ENCODE measurements at regions not wholly inside any gene's neighbourhood (a gene's known extent, or its start where the extent isn't known, plus 50 kb on each side); places are given as distances from the start of the nearest gene placed in this dataset.

GRCh38 chr3:13152826-13153710 lies 79.8 kb upstream of the IQSEC1 start:
- Histone ChIP-seq H2BK120ac (ENCODE audit: low read depth, low read length) (no peak overlapping the region), H3K9me3 (ENCODE audit: control insufficient read depth, low read length) (peaks cover 9% of the 10 kb centered on the region), H3K4me2 (ENCODE audit: low read length, poor library complexity, severe bottlenecking) (no peak overlapping the region), H4K8ac (ENCODE audit: low read length) (no peak overlapping the region), H3K14ac (ENCODE audit: low read length in 2 of 2) (no peak overlapping the region), H3K79me1 (replicated peaks; ENCODE audit: low read length, poor library complexity, severe bottlenecking) (no peaks in the 10 kb centered on the region), H2BK15ac (ENCODE audit: low read depth, poor library complexity, severe bottlenecking) (no peak overlapping the region), H4K91ac (ENCODE audit: low read length) (no peak overlapping the region), H3K4me1 (ENCODE audit: control insufficient read depth, insufficient read depth, low read depth, low read length) (no peaks in the 10 kb centered on the region), H3K27me3 (ENCODE audit: control insufficient read depth in 1 of 2, insufficient read depth in 1 of 2, low read length in 2 of 2) (peaks cover 15 to 24% of the 10 kb centered on the region in 2 experiments), H3K4me3 (ENCODE audit: insufficient read depth in 1 of 2, low read depth in 1 of 2, low read length in 2 of 2) (no peak overlapping the region), H3K9ac (ENCODE audit: low read length) (no peak overlapping the region), H3K23ac (ENCODE audit: low read length in 2 of 2) (no peak overlapping the region), H3K36me3 (ENCODE audit: control insufficient read depth in 1 of 2, insufficient read depth in 2 of 2, low read depth in 1 of 2, low read length in 2 of 2) (no peaks in the 10 kb centered on the region), H2AFZ (ENCODE audit: low read depth, low read length) (no peak overlapping the region), H2AK5ac (ENCODE audit: low read length, severe bottlenecking) (no peak overlapping the region), H2BK5ac (ENCODE audit: low read depth, low read length, poor library complexity, severe bottlenecking) (no peak overlapping the region), H3K18ac (ENCODE audit: low read depth in 1 of 2, low read length in 2 of 2) (no peak overlapping the region), H3K27ac (ENCODE audit: low read length, poor library complexity, severe bottlenecking) (no peak overlapping the region), H3K4ac (ENCODE audit: low read depth in 1 of 2, low read length in 2 of 2) (no peak overlapping the region), H2BK12ac (ENCODE audit: low read length in 2 of 2) (no peak overlapping the region)
- 81% methylated on average over 10 of the region's 11 CpGs for WGBS
- no peak for DNase-seq

GRCh38 chr3:13150624-13151023 lies 77.4 kb upstream of the IQSEC1 start:
- no peak overlapping the region for H3K14ac ChIP-seq (ENCODE audit: low read length in 2 of 2)
- H2BK12ac ChIP-seq (ENCODE audit: low read length in 2 of 2), result no peak overlapping the region
- peaks cover 10 to 19% of the 10 kb centered on the region in 2 experiments for H3K27me3 ChIP-seq (ENCODE audit: control insufficient read depth in 1 of 2, insufficient read depth in 1 of 2, low read length in 2 of 2)
- no peak overlapping the region for H3K18ac ChIP-seq (ENCODE audit: low read depth in 1 of 2, low read length in 2 of 2)
- no peak overlapping the region for H3K4ac ChIP-seq (ENCODE audit: low read depth in 1 of 2, low read length in 2 of 2)
- no peak overlapping the region for H2BK120ac ChIP-seq (ENCODE audit: low read depth, low read length)
- no peak overlapping the region for H3K4me2 ChIP-seq (ENCODE audit: low read length, poor library complexity, severe bottlenecking)
- H3K4me3 ChIP-seq (ENCODE audit: insufficient read depth in 1 of 2, low read depth in 1 of 2, low read length in 2 of 2), result no peak overlapping the region
- H4K91ac ChIP-seq (ENCODE audit: low read length), result no peak overlapping the region
- H3K36me3 ChIP-seq (ENCODE audit: control insufficient read depth in 1 of 2, insufficient read depth in 2 of 2, low read depth in 1 of 2, low read length in 2 of 2), result no peaks in the 10 kb centered on the region
- no peak overlapping the region for H3K27ac ChIP-seq (ENCODE audit: low read length, poor library complexity, severe bottlenecking)
- H3K9me3 ChIP-seq (ENCODE audit: control insufficient read depth, low read length), result peaks cover 3% of the 10 kb centered on the region
- H2BK5ac ChIP-seq (ENCODE audit: low read depth, low read length, poor library complexity, severe bottlenecking), result no peak overlapping the region
- H3K79me1 ChIP-seq (replicated peaks; ENCODE audit: low read length, poor library complexity, severe bottlenecking), result no peaks in the 10 kb centered on the region
- WGBS, result 80% methylated on average over 5 of the region's 5 CpGs
- no peak overlapping the region for H3K9ac ChIP-seq (ENCODE audit: low read length)
- H2BK15ac ChIP-seq (ENCODE audit: low read depth, poor library complexity, severe bottlenecking), result no peak overlapping the region
- no peak overlapping the region for H2AFZ ChIP-seq (ENCODE audit: low read depth, low read length)
- H3K23ac ChIP-seq (ENCODE audit: low read length in 2 of 2), result no peak overlapping the region
- no peak overlapping the region for H2AK5ac ChIP-seq (ENCODE audit: low read length, severe bottlenecking)
- no peaks in the 10 kb centered on the region for H3K4me1 ChIP-seq (ENCODE audit: control insufficient read depth, insufficient read depth, low read depth, low read length)
- DNase-seq, result no peak
- H4K8ac ChIP-seq (ENCODE audit: low read length), result no peak overlapping the region

DNA sequence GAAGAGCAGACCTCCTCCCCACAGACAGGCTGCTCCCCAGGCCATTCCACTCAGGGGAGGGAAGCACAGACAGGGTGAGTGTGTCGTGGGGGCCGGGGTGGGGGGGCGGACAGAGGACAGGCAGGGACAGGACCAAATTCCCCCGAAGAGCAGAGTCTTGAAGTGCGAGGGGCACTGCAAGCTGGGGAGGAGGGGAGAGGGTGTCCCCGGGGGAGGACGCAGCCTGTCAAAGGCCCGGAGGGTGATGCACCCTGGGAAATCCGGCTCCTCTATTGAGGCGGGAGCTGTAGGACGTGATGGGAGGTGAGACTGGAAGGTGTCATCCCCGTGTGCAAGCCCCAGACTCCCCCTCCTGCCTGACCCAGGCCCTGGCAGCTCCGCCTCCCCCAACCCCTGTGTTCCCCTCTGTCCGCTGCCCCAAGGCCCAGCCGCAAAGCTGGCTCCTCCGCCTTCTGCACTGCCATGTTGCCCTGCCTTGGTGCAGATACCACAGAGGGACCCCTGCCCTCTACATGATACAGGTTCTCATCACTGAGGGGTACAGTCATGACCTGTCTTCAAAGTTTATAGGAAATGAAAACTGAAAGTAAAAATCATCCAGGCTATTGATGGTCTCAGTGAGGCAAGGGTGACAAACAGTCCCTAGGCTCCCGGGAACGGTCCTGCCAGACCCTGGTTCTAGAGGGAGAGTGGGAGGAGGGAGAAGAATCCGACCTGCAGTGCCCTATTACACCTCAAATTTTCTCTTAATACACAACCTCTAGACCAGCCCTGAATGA lies 76.3 kb upstream of the IQSEC1 start:
- H4K91ac ChIP-seq (ENCODE audit: low read length), result no peak overlapping the region
- no peak for DNase-seq
- H2AFZ ChIP-seq (ENCODE audit: low read depth, low read length), result no peak overlapping the region
- H3K18ac ChIP-seq (ENCODE audit: low read depth in 1 of 2, low read length in 2 of 2), result no peak overlapping the region
- H2BK12ac ChIP-seq (ENCODE audit: low read length in 2 of 2), result no peak overlapping the region
- peaks cover 10 to 19% of the 10 kb centered on the region in 2 experiments for H3K27me3 ChIP-seq (ENCODE audit: control insufficient read depth in 1 of 2, insufficient read depth in 1 of 2, low read length in 2 of 2)
- H2BK5ac ChIP-seq (ENCODE audit: low read depth, low read length, poor library complexity, severe bottlenecking), result no peak overlapping the region
- no peak overlapping the region for H4K8ac ChIP-seq (ENCODE audit: low read length)
- H3K79me1 ChIP-seq (replicated peaks; ENCODE audit: low read length, poor library complexity, severe bottlenecking), result no peaks in the 10 kb centered on the region
- no peak overlapping the region for H3K4ac ChIP-seq (ENCODE audit: low read depth in 1 of 2, low read length in 2 of 2)
- no peak overlapping the region for H3K9ac ChIP-seq (ENCODE audit: low read length)
- no peak overlapping the region for H2BK15ac ChIP-seq (ENCODE audit: low read depth, poor library complexity, severe bottlenecking)
- H3K4me1 ChIP-seq (ENCODE audit: control insufficient read depth, insufficient read depth, low read depth, low read length), result no peaks in the 10 kb centered on the region
- H3K27ac ChIP-seq (ENCODE audit: low read length, poor library complexity, severe bottlenecking), result no peak overlapping the region
- no peak overlapping the region for H2AK5ac ChIP-seq (ENCODE audit: low read length, severe bottlenecking)
- no peak overlapping the region for H3K23ac ChIP-seq (ENCODE audit: low read length in 2 of 2)
- H2BK120ac ChIP-seq (ENCODE audit: low read depth, low read length), result no peak overlapping the region
- H3K36me3 ChIP-seq (ENCODE audit: control insufficient read depth in 1 of 2, insufficient read depth in 2 of 2, low read depth in 1 of 2, low read length in 2 of 2), result no peaks in the 10 kb centered on the region
- no peak overlapping the region for H3K4me2 ChIP-seq (ENCODE audit: low read length, poor library complexity, severe bottlenecking)
- H3K14ac ChIP-seq (ENCODE audit: low read length in 2 of 2), result no peak overlapping the region
- H3K4me3 ChIP-seq (ENCODE audit: insufficient read depth in 1 of 2, low read depth in 1 of 2, low read length in 2 of 2), result no peak overlapping the region
- H3K9me3 ChIP-seq (ENCODE audit: control insufficient read depth, low read length), result peaks cover 5% of the 10 kb centered on the region
- 66% methylated on average over 14 of the region's 19 CpGs for WGBS

All from mesenchymal stem cell (in vitro differentiated cells and primary cell).